ENCODE measurements at regions not wholly inside any gene's neighbourhood (a gene's known extent, or its start where the extent isn't known, plus 50 kb on each side); places are given as distances from the start of the nearest gene placed in this dataset.

DNA sequence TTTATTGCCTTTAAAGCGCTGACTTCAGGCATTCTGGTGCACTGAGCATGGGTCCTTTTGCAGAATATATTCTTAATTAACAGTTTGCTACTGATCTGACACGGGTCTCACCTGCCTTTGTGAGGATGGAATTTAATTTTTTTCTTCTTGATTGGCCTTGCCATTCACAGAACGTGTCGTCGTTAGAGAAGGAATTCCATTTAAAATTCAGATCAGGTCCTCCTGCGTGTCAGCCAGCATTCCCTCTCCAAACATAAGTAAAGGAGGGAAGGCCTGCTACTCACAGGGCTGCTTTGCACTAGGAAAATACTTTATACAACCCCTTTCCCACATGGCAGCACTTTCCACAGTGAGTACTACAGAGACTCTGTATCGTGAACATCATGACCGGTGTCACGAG lies 492.7 kb downstream of the NTRK3 start:
- Histone ChIP-seq H3K9me3 (ENCODE audit: insufficient read depth, low read length) (no peaks in the 10 kb centered on the region), H4K20me1 (ENCODE audit: insufficient read depth, low read length) (no peaks in the 10 kb centered on the region), H3K9ac (ENCODE audit: low read length) (no peak overlapping the region), H3K4me3 (ENCODE audit: low read length) (no peak overlapping the region), H3K36me3 (replicated peaks; ENCODE audit: low read depth, low read length) (no peaks in the 10 kb centered on the region), H3K79me2 (ENCODE audit: low read length) (no peaks in the 10 kb centered on the region), H3K4me1 (ENCODE audit: low read length) (peaks cover 3% of the 10 kb centered on the region; the same call in 1 of the 2 replicates), H3K27ac (ENCODE audit: low read length) (no peak overlapping the region), H2AFZ (ENCODE audit: low read depth, low read length) (no peak overlapping the region), H3K4me2 (ENCODE audit: low read length) (no peak overlapping the region), H3K27me3 (ENCODE audit: low read depth, low read length) (no peaks in the 10 kb centered on the region)
- TF ChIP-seq, protein P1, sequence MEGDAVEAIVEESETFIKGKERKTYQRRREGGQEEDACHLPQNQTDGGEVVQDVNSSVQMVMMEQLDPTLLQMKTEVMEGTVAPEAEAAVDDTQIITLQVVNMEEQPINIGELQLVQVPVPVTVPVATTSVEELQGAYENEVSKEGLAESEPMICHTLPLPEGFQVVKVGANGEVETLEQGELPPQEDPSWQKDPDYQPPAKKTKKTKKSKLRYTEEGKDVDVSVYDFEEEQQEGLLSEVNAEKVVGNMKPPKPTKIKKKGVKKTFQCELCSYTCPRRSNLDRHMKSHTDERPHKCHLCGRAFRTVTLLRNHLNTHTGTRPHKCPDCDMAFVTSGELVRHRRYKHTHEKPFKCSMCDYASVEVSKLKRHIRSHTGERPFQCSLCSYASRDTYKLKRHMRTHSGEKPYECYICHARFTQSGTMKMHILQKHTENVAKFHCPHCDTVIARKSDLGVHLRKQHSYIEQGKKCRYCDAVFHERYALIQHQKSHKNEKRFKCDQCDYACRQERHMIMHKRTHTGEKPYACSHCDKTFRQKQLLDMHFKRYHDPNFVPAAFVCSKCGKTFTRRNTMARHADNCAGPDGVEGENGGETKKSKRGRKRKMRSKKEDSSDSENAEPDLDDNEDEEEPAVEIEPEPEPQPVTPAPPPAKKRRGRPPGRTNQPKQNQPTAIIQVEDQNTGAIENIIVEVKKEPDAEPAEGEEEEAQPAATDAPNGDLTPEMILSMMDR (IDR thresholded peaks at IDR 0.05; ENCODE audit: low read depth, low read length): no peak
- TF ChIP-seq EZH2phosphoT487 (IDR thresholded peaks at IDR 0.05; ENCODE audit: low read depth): no peak

DNA sequence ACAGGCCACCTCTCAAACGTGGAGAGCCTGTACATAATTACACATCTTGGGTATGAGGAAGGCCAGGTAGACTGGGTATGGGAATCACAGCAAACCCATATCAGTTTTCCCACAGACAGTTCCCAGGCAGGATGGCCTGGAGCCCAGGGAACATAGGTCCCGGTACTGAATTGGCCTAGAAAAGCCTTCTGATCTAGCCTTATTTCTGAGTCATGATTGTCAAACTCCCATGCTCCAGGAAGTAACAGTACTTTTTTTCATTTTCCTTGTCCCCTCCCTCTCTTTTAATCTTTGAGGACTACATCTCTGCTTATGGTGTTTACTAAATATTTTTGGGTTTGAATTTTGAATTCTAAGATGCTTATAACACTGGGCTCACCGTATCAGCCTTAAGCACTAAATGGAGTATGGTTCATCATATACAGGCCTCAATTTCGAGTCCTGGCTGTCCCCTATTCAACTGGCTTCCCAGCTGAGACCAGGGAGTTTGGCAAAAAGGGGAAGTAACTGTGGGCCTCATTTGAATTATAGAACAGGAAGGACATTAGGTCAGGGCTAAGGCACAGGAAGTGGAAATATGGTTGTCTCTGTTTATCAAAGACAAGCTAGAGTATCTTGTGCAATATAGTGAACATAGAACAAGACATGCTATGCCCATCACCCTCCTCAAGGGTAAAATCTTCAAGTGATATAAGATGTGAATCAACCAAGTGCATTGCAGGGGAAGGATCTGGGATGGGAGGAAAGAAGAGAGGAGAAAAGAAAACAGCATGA lies 494.6 kb downstream of the NTRK3 start:
- H2AFZ ChIP-seq (ENCODE audit: low read depth, low read length): no peak overlapping the region
- H3K36me3 ChIP-seq (replicated peaks; ENCODE audit: low read depth, low read length): no peaks in the 10 kb centered on the region
- TF ChIP-seq, protein P1 (IDR thresholded peaks at IDR 0.05; ENCODE audit: low read depth, low read length): no peak
- no peak for TF ChIP-seq EZH2phosphoT487 (IDR thresholded peaks at IDR 0.05; ENCODE audit: low read depth)
- H3K9ac ChIP-seq (ENCODE audit: low read length): no peak overlapping the region
- no peaks in the 10 kb centered on the region for H4K20me1 ChIP-seq (ENCODE audit: insufficient read depth, low read length)
- H3K27ac ChIP-seq (ENCODE audit: low read length): no peak overlapping the region
- no peaks in the 10 kb centered on the region for H3K79me2 ChIP-seq (ENCODE audit: low read length)
- no peak overlapping the region for H3K4me3 ChIP-seq (ENCODE audit: low read length)
- no peaks in the 10 kb centered on the region for H3K27me3 ChIP-seq (ENCODE audit: low read depth, low read length)
- H3K9me3 ChIP-seq (ENCODE audit: insufficient read depth, low read length): no peaks in the 10 kb centered on the region
- H3K4me2 ChIP-seq (ENCODE audit: low read length): no peak overlapping the region
- peaks cover 3% of the 10 kb centered on the region; the same call in 1 of the 2 replicates for H3K4me1 ChIP-seq (ENCODE audit: low read length)

GRCh38 chr15:87760547-87761314 lies 495.8 kb downstream of the NTRK3 start:
- TF ChIP-seq EZH2phosphoT487 (IDR thresholded peaks at IDR 0.05; ENCODE audit: low read depth): no peak
- TF ChIP-seq, protein P1 (IDR thresholded peaks at IDR 0.05; ENCODE audit: low read depth, low read length): no peak
- Histone ChIP-seq H3K4me1 (ENCODE audit: low read length) (peaks cover 3% of the 10 kb centered on the region; the same call in 1 of the 2 replicates), H3K27ac (ENCODE audit: low read length) (no peak overlapping the region)

DNA sequence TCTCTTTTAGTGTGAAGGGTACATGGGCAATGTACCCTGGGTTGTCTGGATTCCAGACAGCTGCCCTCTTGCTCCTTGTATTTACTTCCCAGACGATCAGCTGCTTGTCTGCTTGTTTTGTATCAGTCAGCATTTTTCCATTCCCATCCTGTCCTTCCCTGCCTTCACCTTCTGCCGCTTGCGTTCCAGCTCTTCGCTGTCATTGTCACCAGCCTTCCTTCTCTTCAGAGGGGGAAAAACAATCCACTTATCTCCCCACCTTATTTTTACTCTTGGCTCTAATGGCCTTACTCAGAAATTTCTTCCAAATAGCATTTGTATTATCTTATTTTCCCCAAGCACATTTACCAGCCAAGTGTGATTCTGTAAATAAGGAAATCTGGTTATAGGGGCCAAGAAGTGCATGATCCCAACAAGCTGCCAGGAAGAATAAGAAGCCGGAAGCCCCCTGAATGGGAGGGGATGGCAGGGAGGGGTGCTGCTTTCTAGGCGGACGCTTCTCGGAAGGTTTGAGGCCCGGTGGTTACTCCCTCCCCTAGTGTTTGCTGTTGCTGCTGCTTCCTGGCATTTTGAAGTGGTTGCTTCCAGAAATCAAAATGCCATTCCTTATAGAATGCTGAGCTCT lies 497.6 kb downstream of the NTRK3 start:
- Histone ChIP-seq H2AFZ (ENCODE audit: low read depth, low read length) (no peak overlapping the region), H3K4me2 (ENCODE audit: low read length) (no peak overlapping the region), H3K9me3 (ENCODE audit: insufficient read depth, low read length) (no peaks in the 10 kb centered on the region), H3K4me1 (ENCODE audit: low read length) (peaks cover 3% of the 10 kb centered on the region; the same call in 1 of the 2 replicates), H3K9ac (ENCODE audit: low read length) (no peak overlapping the region), H3K4me3 (ENCODE audit: low read length) (no peak overlapping the region), H4K20me1 (ENCODE audit: insufficient read depth, low read length) (no peaks in the 10 kb centered on the region), H3K27me3 (ENCODE audit: low read depth, low read length) (no peaks in the 10 kb centered on the region), H3K79me2 (ENCODE audit: low read length) (no peaks in the 10 kb centered on the region), H3K36me3 (replicated peaks; ENCODE audit: low read depth, low read length) (no peaks in the 10 kb centered on the region), H3K27ac (ENCODE audit: low read length) (no peak overlapping the region)
- TF ChIP-seq, protein P1 (IDR thresholded peaks at IDR 0.05; ENCODE audit: low read depth, low read length): no peak
- TF ChIP-seq EZH2phosphoT487 (IDR thresholded peaks at IDR 0.05; ENCODE audit: low read depth): no peak

More at GRCh38 chr15:87760547-87761314, 495.8 kb downstream of the NTRK3 start:
- no peaks in the 10 kb centered on the region for H3K79me2 ChIP-seq (ENCODE audit: low read length)
- H3K4me3 ChIP-seq (ENCODE audit: low read length): no peak overlapping the region
- H2AFZ ChIP-seq (ENCODE audit: low read depth, low read length): no peak overlapping the region
- no peak overlapping the region for H3K4me2 ChIP-seq (ENCODE audit: low read length)
- H4K20me1 ChIP-seq (ENCODE audit: insufficient read depth, low read length): no peaks in the 10 kb centered on the region
- H3K9ac ChIP-seq (ENCODE audit: low read length): no peak overlapping the region
- H3K27me3 ChIP-seq (ENCODE audit: low read depth, low read length): no peaks in the 10 kb centered on the region
- no peaks in the 10 kb centered on the region for H3K36me3 ChIP-seq (replicated peaks; ENCODE audit: low read depth, low read length)
- no peaks in the 10 kb centered on the region for H3K9me3 ChIP-seq (ENCODE audit: insufficient read depth, low read length)
